ENCODE measurements at regions not wholly inside any gene's neighbourhood (a gene's known extent, or its start where the extent isn't known, plus 50 kb on each side); places are given as distances from the start of the nearest gene placed in this dataset.
"Not testable (repeated sequence)": the region's sequence is repeated elsewhere in the genome, so short reads cannot be mapped to it uniquely, and the experiment has no call there.

DNA sequence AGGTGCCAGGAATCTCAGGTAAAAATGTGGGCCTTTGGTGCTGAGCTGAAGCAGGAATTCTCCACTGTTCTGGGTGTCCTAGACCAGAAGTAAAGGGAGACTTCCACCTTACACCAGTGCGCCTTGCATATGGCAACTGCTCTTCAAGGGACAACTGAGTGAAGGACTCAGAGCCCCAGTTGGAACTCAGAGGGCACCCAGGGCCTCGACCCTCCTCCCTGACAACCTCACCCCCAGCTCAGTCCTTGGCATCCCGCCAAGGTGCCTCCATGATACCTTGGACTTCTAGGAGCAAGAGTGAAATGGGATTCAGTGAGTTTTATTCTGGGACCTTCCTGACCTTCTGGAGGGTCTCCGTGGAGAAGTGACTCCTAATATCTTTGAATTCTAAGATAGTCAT is 140.3 kb downstream of the GPCPD1 start:
- DNase-seq (ENCODE audit: low read depth), result no peak
- H3K4me3 ChIP-seq (ENCODE audit: low read length), result no peak overlapping the region
- TF ChIP-seq, protein P1, sequence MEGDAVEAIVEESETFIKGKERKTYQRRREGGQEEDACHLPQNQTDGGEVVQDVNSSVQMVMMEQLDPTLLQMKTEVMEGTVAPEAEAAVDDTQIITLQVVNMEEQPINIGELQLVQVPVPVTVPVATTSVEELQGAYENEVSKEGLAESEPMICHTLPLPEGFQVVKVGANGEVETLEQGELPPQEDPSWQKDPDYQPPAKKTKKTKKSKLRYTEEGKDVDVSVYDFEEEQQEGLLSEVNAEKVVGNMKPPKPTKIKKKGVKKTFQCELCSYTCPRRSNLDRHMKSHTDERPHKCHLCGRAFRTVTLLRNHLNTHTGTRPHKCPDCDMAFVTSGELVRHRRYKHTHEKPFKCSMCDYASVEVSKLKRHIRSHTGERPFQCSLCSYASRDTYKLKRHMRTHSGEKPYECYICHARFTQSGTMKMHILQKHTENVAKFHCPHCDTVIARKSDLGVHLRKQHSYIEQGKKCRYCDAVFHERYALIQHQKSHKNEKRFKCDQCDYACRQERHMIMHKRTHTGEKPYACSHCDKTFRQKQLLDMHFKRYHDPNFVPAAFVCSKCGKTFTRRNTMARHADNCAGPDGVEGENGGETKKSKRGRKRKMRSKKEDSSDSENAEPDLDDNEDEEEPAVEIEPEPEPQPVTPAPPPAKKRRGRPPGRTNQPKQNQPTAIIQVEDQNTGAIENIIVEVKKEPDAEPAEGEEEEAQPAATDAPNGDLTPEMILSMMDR (conservative IDR thresholded peaks at IDR 0.05; ENCODE audit: low read length), result no peak

DNA sequence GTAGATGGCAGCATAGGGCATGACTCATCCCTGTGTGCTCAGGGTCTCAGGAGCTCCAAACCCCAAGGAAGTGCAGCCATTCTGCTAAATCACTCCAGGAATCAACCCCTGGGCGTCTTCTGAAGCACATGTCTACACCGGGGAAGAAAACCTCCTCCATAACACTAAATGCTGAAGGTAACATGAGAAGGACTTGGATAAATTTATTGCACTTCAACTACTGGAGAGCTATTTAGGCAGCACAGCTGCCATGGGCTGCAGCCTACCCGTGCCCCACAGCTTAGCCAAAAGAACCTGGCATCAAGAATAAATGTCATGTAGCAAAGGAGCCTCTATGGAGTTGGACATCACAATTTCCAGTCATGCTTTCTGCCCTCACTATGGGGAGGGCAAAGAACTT is 141.7 kb downstream of the GPCPD1 start:
- DNase-seq (ENCODE audit: low read depth), result no peak
- no peak overlapping the region for H3K4me3 ChIP-seq (ENCODE audit: low read length)
- TF ChIP-seq, protein P1 (conservative IDR thresholded peaks at IDR 0.05; ENCODE audit: low read length), result no peak

DNA sequence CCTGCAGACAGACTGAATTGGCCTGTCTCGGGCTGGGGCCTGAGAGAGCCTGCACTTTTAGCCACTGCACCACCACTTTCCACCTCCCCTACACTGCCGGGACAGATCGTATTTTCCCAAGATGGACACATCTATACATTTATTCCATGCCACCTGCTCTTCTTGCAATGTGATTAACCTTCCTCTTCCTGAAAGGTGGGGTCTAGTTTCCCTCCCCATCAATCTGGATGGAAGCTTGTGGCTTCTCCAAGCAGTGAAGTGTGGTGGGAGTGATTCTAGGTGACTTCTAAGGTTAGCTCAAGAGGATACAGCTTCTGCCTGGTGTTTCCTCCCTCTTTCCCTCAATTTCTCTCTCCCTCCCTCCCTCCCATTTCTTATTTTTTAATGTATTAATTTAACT is 143.7 kb downstream of the GPCPD1 start:
- H3K4me3 ChIP-seq (ENCODE audit: low read length), result no peak overlapping the region
- no peak for DNase-seq (ENCODE audit: low read depth)
- TF ChIP-seq, protein P1 (conservative IDR thresholded peaks at IDR 0.05; ENCODE audit: low read length), result no peak

DNA sequence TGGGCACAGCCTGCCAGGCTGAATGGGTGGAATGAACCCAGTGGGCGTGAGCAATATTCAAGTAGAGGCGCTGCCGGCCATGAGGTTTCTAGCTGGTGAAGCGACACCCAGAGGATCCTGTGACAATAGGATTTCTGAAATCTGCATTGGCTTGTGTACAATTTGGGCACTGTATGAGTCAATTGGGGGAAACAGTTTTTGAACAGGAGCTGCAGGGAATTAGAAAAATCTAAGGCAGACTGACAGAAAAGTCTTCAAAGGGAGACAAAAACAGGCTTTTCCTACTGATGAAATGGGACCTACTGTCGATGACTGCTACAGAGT is 145.2 kb downstream of the GPCPD1 start:
- TF ChIP-seq, protein P1 (conservative IDR thresholded peaks at IDR 0.05; ENCODE audit: low read length), result no peak
- H3K4me3 ChIP-seq (ENCODE audit: low read length), result no peak overlapping the region
- no peak for DNase-seq (ENCODE audit: low read depth)

DNA sequence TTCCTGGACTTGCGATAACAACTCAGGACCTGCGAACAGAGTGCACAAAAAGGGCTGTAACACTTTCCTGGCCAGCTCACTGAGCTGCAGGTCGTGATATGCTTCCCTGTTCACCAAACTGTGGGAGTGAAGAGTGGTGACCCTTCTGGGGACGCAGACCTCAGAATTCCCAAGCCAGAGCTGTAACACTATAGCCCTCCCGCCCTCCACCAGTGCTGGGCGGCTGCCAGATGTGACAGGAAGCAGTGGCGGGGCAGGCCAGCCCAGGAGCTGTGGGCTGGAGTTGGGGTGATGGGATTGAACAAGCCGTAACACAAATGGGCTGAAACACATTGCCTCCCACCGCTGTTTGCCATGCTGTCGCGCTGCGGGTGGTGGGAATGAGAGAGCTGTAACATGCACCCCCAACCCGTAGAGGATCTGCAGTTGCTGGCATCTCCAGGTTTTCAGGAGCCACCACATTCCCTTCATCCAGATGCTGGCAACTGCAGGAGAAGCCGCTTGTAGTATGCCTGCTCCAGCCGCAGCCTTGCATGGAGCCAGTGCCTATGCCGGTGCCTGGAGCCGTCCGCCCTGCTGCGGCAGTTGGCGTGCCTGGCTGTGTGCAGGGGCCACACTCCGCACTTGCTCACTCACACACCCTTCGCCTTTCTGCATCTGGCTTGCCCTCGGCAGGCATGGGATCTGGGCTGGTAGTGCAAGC is 145.8 kb downstream of the GPCPD1 start:
- TF ChIP-seq, protein P1 (conservative IDR thresholded peaks at IDR 0.05; ENCODE audit: low read length), result no peak
- H3K4me3 ChIP-seq (ENCODE audit: low read length), result no peak overlapping the region
- DNase-seq (ENCODE audit: low read depth), result no peak

DNA sequence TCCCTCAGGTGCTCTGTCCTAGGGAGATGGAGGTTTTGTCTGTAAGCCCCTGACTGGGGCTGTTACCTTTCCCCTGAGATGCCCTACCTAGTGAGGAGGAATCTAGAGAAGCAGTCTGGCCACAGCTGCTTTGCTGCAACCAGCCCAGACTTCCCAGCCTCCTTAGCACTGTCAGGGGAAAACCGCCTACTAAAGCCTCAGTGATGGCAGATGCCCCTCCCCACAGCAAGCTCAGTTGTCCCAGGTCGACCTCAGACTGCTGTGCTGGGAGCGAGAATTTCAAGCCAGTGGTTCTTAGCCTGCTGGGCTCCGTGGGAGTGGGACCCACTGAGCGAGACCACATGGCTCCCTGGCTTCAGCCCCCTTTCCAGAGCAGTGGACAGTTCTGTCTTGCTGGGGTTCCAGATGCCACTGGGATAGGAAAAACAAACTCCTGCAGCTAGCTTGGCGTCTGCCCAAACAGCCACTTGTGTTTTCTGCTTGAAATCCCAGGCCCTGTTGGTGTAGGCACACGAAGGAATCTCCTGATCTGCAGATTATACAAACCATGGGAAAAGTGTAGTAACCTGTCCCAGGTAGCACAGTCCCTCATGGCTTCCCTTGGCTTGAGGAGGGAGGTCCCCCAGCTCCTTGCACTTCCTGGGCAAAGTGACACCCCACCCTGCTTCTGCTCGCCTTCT is 146.4 kb upstream of the PROKR2 start:
- TF ChIP-seq, protein P1 (conservative IDR thresholded peaks at IDR 0.05; ENCODE audit: low read length), result no peak
- H3K4me3 ChIP-seq (ENCODE audit: low read length), result no peak overlapping the region
- DNase-seq (ENCODE audit: low read depth), result no peak

DNA sequence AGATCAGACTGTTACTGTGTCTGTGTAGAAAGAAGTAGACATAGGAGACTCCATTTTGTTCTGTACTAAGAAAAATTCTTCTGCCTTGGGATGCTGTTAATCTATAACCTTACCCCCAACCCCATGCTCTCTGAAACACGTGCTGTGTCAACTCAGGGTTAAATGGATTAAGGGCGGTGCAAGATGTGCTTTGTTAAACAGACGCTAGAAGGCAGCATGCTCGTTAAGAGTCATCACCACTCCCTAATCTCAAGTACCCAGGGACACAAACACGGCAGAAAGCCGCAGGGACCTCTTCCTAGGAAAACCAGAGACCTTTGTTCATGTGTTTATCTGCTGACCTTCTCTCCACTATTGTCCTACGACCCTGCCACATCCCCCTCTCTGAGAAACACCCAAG is 137.0 kb upstream of the PROKR2 start:
- not testable (repeated sequence) for DNase-seq (ENCODE audit: low read depth); H3K4me3 ChIP-seq (ENCODE audit: low read length)

DNA sequence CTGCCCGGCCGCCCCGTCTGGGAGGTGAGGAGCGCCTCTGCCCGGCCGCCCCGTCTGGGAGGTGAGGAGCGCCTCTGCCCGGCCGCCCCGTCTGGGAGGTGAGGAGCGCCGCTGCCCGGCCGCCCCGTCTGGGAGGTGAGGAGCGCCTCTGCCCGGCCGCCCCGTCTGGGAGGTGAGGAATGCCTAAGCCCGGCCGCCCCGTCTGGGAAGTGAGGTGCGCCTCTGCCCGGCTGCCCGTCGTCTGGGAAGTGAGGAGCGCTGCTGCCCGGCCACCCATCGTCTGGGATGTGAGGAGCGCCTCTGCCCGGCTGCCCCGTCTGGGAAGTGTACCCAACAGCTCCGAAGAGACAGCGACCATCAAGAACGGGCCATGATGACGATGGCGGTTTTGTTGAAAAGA is 136.6 kb upstream of the PROKR2 start:
- not testable (repeated sequence) for H3K4me3 ChIP-seq (ENCODE audit: low read length); DNase-seq (ENCODE audit: low read depth)

DNA sequence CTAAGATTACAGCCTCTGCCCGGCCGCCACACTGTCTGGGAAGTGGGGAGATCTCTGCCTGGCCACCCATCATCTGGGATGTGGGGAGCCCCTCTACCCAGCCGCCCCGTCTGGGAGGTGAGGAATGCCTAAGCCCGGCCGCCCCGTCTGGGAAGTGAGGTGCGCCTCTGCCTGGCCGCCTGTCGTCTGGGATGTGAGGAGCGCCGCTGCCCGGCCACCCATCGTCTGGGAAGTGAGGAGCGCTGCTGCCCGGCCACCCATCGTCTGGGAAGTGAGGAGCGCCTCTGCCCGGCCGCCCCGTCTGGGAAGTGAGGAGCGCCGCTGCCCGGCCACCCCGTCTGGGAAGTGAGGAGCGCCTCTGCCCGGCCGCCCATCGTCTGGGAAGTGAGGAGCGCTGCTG is 135.9 kb upstream of the PROKR2 start:
- H3K4me3 ChIP-seq (ENCODE audit: low read length); DNase-seq (ENCODE audit: low read depth): not testable (repeated sequence)

DNA sequence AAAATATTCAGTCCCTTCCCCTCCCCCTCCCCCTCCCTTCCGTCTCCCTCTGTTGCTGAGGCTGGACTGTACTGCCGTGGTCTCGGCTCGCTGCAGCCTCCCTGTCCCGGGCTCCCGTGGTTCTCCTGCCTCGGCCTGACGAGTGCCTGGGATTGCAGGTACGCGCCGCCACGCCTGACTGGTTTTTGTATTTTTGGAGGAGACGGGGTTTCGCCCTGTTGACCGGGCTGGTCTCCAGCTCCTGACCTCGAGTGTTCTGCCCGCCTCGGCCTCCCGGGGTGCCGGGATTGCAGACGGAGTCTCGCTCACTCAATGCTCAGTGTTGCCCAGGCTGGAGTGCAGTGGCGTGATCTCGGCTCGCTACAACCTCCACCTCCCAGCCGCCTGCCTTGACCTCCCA is 135.5 kb upstream of the PROKR2 start:
- not testable (repeated sequence) for DNase-seq (ENCODE audit: low read depth); H3K4me3 ChIP-seq (ENCODE audit: low read length)

All from AG10803 (cell line).